Tibial nerve (tissue), 4 donors: ENCODE measurements at regions not wholly inside any gene's neighbourhood (a gene's known extent, or its start where the extent isn't known, plus 50 kb on each side); places are given as distances from the start of the nearest gene placed in this dataset.

ENCODE experiments used
- DNase-seq, 2 donors: peaks; one replicate each; pipeline ENCODE4 v3.0.0-alpha.2; 2019; ENCODE audit warnings: low spot score in 2 of 2
- H3K27ac ChIP-seq, 4 donors: fragments of 200-600 bp; sonication (generic) in 3 of 4; one replicate each; pipeline ENCODE4 v1.5.1; 2017 to 2019; ENCODE audit warnings: mild to moderate bottlenecking in 1 of 4
- H3K27me3 ChIP-seq, 2 donors: fragments of 200-600 bp; sonication (generic) in 1 of 2; one replicate each; pipeline versions ENCODE4 v1.5.1 to v1.6.0; 2017 to 2019
- H3K36me3 ChIP-seq, 3 donors: fragments of 200-600 bp; sonication (generic); one replicate each; pipeline ENCODE4 v1.5.1; 2018 to 2019
- H3K4me1 ChIP-seq, 4 donors: fragments of 200-600 bp; sonication (generic) in 3 of 4; one replicate each; pipeline ENCODE4 v1.5.1; 2017 to 2019
- H3K4me3 ChIP-seq, 4 donors: fragments of 200-600 bp; sonication (generic) in 3 of 4; one replicate each; pipeline ENCODE4 v1.5.1; 2017 to 2019; ENCODE audit warnings: mild to moderate bottlenecking in 1 of 4, moderate library complexity in 1 of 4
- H3K9me3 ChIP-seq, 4 donors: fragments of 200-600 bp; sonication (generic) in 3 of 4; one replicate each; pipeline ENCODE4 v1.5.1; 2017 to 2019
- EP300 ChIP-seq, 2 donors: sonication (generic); formaldehyde crosslinking; IDR thresholded peaks; one replicate each; pipeline ENCODE4 v1.6.1; 2017; ENCODE audit warnings: antibody characterized with exemption in 2 of 2, mild to moderate bottlenecking in 1 of 2
- POLR2A ChIP-seq, 2 donors: fragments of 450-650 bp; IDR thresholded peaks; one replicate each; pipeline ENCODE4 v1.6.1; 2017; ENCODE audit warnings: antibody characterized with exemption in 2 of 2, mild to moderate bottlenecking in 2 of 2, moderate library complexity in 2 of 2
- WGBS, 2 donors: methylation state at CpG; one replicate each; pipeline ENCODE4 v1.1.5; 2018; 5-methylcytosine and 5-hydroxymethylcytosine counted together
- TF ChIP-seq, protein P1 (sequence below), 5 experiments: fragments of 200-600 bp in 3 of 5; fragments of 450-650 bp in 2 of 5; sonication (generic) in 3 of 5; IDR thresholded peaks; one replicate each; pipeline ENCODE4 v1.5.1; 2016 to 2019; ENCODE audit warnings: antibody characterized with exemption in 5 of 5, mild to moderate bottlenecking in 3 of 5, moderate library complexity in 2 of 5

DNA sequence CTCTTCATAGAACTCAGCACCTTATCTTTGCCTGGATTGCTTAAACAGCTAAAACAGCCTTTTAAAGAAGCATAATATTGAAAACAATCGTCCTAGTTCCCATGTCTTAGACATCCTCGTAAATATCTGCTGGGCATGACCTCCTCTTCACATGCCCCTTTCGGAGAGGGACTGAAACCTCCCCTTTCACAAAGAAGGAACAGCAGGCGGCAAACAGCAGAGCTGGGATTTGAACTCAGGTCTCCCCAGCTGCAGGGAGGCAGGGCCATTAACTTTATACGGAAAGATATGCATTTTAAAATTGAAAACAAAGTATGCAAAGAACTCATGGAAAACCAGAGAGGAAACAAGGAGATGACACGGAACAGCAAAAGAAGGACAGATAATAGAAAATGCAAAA, 249.9 kb downstream of the FOXL1 start:
- Histone ChIP-seq H3K27me3 (peaks cover 0 to 40% of the 10 kb centered on the region in 2 donors), H3K9me3 (no peaks in the 10 kb centered on the region), H3K4me1 (peaks cover 0 to 7% (median 3%) of the 10 kb centered on the region in 4 donors), H3K4me3 (no peak overlapping the region), H3K36me3 (no peaks in the 10 kb centered on the region), H3K27ac (no peak overlapping the region)
- no peak for DNase-seq
- TF ChIP-seq, protein P1, sequence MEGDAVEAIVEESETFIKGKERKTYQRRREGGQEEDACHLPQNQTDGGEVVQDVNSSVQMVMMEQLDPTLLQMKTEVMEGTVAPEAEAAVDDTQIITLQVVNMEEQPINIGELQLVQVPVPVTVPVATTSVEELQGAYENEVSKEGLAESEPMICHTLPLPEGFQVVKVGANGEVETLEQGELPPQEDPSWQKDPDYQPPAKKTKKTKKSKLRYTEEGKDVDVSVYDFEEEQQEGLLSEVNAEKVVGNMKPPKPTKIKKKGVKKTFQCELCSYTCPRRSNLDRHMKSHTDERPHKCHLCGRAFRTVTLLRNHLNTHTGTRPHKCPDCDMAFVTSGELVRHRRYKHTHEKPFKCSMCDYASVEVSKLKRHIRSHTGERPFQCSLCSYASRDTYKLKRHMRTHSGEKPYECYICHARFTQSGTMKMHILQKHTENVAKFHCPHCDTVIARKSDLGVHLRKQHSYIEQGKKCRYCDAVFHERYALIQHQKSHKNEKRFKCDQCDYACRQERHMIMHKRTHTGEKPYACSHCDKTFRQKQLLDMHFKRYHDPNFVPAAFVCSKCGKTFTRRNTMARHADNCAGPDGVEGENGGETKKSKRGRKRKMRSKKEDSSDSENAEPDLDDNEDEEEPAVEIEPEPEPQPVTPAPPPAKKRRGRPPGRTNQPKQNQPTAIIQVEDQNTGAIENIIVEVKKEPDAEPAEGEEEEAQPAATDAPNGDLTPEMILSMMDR (IDR thresholded peaks at IDR 0.05): no peak
- TF ChIP-seq EP300 (IDR thresholded peaks at IDR 0.05) (no peak), POLR2A (IDR thresholded peaks at IDR 0.05) (no peak)
- 83 to 84% methylated on average over 6 of the region's 6 CpGs for WGBS, 2 donors

DNA sequence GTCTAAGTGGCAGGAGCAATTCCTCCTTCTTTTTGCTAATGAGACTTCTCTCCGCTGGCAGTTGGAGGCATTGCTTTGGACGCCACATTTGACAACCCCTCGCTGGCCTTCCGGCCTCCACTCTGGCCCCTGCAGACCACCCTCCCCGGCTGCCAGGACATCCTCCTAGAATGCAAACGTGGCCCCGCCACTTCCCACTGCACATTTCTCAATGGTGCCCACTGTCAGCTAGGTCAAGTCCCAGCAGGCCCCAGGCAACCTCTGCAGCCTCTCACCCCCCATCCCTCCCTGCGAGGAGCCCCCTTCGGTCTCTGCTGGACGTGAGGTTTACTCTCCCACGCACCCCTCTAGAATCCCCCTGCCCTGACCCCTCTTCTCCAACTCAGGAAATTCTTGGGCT, 250.3 kb downstream of the FOXL1 start:
- no peaks in the 10 kb centered on the region for H3K36me3 ChIP-seq
- peaks cover 0 to 10% (median 5%) of the 10 kb centered on the region in 4 donors for H3K4me1 ChIP-seq
- H3K27ac ChIP-seq: no peak overlapping the region
- peaks cover 0 to 40% of the 10 kb centered on the region in 2 donors for H3K27me3 ChIP-seq
- H3K9me3 ChIP-seq: no peaks in the 10 kb centered on the region
- TF ChIP-seq EP300 (IDR thresholded peaks at IDR 0.05) (no peak), POLR2A (IDR thresholded peaks at IDR 0.05) (no peak)
- TF ChIP-seq, protein P1 (IDR thresholded peaks at IDR 0.05): no peak
- no peak overlapping the region for H3K4me3 ChIP-seq
- WGBS, 2 donors: 65 to 74% methylated on average over 11 of the region's 11 CpGs
- DNase-seq: no peak

DNA sequence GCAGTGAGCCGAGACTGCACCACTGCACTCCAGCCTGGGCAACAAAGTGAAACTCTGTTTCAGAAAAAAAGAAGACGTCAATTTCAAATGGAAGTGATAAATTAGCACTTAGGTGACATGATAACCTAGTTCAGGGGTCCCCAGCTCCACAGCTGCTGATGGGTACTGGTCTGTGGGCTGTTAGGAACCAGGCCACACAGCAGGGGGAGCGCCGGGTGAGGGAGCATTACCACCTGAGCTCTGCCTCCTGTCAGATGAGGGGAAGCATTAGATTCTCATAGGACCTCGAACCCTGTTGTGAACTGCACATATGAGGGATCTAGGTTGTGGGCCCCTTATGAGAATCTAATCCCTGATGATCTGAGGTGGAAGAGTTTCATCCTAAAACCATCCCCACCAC, 253.0 kb downstream of the FOXL1 start:
- H3K27me3 ChIP-seq: peaks cover 0 to 17% of the 10 kb centered on the region in 2 donors
- H3K4me3 ChIP-seq: no peak overlapping the region
- peaks cover 0 to 12% (median 5%) of the 10 kb centered on the region in 4 donors for H3K4me1 ChIP-seq
- H3K36me3 ChIP-seq: no peaks in the 10 kb centered on the region
- DNase-seq: no peak
- WGBS, 2 donors: 88 to 95% methylated on average over 5 of the region's 5 CpGs
- no peaks in the 10 kb centered on the region for H3K9me3 ChIP-seq
- TF ChIP-seq, protein P1 (IDR thresholded peaks at IDR 0.05): no peak
- TF ChIP-seq EP300 (IDR thresholded peaks at IDR 0.05) (no peak), POLR2A (IDR thresholded peaks at IDR 0.05) (no peak)
- H3K27ac ChIP-seq: no peak overlapping the region

DNA sequence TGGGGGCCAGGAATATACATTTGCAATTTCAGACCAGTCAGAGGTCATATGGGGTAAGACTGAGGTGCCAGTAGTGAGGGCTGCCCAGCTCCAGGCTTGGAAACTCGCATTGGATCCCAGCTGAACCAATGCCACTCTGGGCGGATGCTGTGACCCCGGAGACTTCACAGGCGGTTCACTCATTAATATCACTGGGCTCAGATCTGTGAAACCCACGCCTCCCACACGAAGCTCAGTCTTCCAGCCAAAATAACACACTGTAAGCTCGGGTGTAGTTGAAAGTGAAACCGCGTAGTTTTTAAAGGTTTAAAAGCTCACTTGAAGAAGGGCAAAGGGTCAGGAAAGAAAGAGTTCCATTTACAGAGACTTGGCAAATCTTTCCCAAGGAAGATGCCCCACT, 254.8 kb downstream of the FOXL1 start:
- Histone ChIP-seq H3K4me1 (peaks cover 0 to 17% (median 5%) of the 10 kb centered on the region in 4 donors), H3K9me3 (no peaks in the 10 kb centered on the region), H3K4me3 (peak overlapping the region in 1 of 4 donors; percentile 10), H3K36me3 (no peaks in the 10 kb centered on the region), H3K27ac (peak overlapping the region in 1 of 4 donors; percentile 57), H3K27me3 (no peaks in the 10 kb centered on the region)
- 5 to 16% methylated on average over 9 of the region's 9 CpGs for WGBS, 2 donors
- TF ChIP-seq POLR2A (IDR thresholded peaks at IDR 0.05): no peak
- TF ChIP-seq, protein P1 (IDR thresholded peaks at IDR 0.05): no peak
- no peak for TF ChIP-seq EP300 (IDR thresholded peaks at IDR 0.05)
- no peak for DNase-seq

DNA sequence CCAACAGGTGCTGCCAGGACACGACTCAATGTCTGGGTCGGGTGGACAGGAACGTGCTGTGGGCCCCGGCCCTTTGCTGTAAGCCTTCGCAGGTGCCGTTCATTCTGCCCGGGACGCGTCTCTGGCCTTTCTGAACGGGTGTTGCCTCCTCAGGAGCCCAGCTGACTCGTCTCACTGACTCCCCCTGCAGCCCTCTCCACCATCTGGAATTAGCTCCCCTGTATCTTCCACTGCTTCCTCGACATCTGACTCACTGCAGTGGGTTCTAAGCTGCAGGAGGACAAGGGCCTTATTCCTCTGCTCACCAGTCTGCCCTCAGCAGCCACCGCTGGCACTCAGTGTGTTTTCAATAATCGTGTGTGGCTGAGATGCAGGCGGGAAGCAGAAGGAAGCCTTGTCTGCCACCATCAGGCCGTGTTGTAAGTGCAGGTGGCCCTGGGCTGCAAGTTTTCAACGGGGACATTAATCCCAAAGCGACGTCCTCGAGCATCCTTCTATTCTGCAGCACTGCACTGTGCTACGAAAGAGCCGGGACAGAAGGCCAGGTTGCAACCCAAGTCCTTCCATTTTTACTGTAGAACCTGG, 256.2 kb downstream of the FOXL1 start:
- no peak for DNase-seq
- WGBS, 2 donors: 70 to 77% methylated on average over 22 of the region's 22 CpGs

More for the DNA sequence above, 256.2 kb downstream of the FOXL1 start:
- Histone ChIP-seq H3K27me3 (no peaks in the 10 kb centered on the region), H3K27ac (no peak overlapping the region), H3K4me3 (no peak overlapping the region), H3K9me3 (no peaks in the 10 kb centered on the region), H3K36me3 (no peaks in the 10 kb centered on the region), H3K4me1 (peaks cover 0 to 17% (median 5%) of the 10 kb centered on the region in 4 donors)
- TF ChIP-seq POLR2A (IDR thresholded peaks at IDR 0.05) (no peak), EP300 (IDR thresholded peaks at IDR 0.05) (no peak)
- TF ChIP-seq, protein P1 (IDR thresholded peaks at IDR 0.05): peak in 1 of 5 experiments; percentile 27
